Endothelial cell of umbilical vein (primary cell): ENCODE measurements at regions not wholly inside any gene's neighbourhood (a gene's known extent, or its start where the extent isn't known, plus 50 kb on each side); places are given as distances from the start of the nearest gene placed in this dataset.

Experiments used
- CTCF ChIP-seq, 2 donors: IDR thresholded peaks; 1 replicate in 1 of 2; 2 replicates in 1 of 2; pipeline ENCODE4 v1.5.1; 2011; ENCODE audit warnings: low read length in 2 of 2, mild to moderate bottlenecking in 2 of 2, moderate library complexity in 2 of 2, control low read depth in 1 of 2, inconsistent platforms in 1 of 2, low read depth in 1 of 2; ENCODE audit not compliant: insufficient read depth in 1 of 2; ENCODE audit errors: extremely low read depth in 1 of 2
- EZH2 ChIP-seq: IDR thresholded peaks from 2 replicates; pipeline ENCODE4 v1.6.1; 2012; ENCODE audit warnings: borderline replicate concordance, low read depth, mild to moderate bottlenecking, moderate library complexity, low read length, inconsistent platforms; ENCODE audit not compliant: severe bottlenecking
- MYC ChIP-seq: IDR thresholded peaks from one replicate; pipeline ENCODE4 v1.6.1; 2011; ENCODE audit warnings: mild to moderate bottlenecking, low read depth, low read length
- POLR2A ChIP-seq: IDR thresholded peaks from 2 replicates; pipeline ENCODE4 v1.6.1; 2012; ENCODE audit warnings: low read depth, mild to moderate bottlenecking, control low read depth, low read length
- POLR2AphosphoS5 ChIP-seq: IDR thresholded peaks from 2 replicates; pipeline ENCODE4 v1.6.1; 2012; ENCODE audit warnings: low read depth, mild to moderate bottlenecking, control low read depth, low read length, moderate library complexity; ENCODE audit not compliant: insufficient read depth

- TF ChIP-seq CTCF (IDR thresholded peaks at IDR 0.05; ENCODE audit: extremely low read depth in 1 of 2, insufficient read depth in 1 of 2, low read depth in 1 of 2, low read length in 2 of 2) (no peak), POLR2A (no peak), POLR2AphosphoS5 (no peak), EZH2 (no peak), MYC (no peak)
These were observed 245.3 kb downstream of the EPM2A start for GRCh38 chr6:145490068-145490467.
